ENCODE measurements at regions not wholly inside any gene's neighbourhood (a gene's known extent, or its start where the extent isn't known, plus 50 kb on each side); places are given as distances from the start of the nearest gene placed in this dataset.
A peak's percentile ranks its signal among the peaks of the same experiment; 100 is the strongest.

GRCh38 chr2:187939180-187939579, 352.5 kb upstream of the GULP1 start:
- no peak for DNase-seq (ENCODE audit: low spot score)

DNA sequence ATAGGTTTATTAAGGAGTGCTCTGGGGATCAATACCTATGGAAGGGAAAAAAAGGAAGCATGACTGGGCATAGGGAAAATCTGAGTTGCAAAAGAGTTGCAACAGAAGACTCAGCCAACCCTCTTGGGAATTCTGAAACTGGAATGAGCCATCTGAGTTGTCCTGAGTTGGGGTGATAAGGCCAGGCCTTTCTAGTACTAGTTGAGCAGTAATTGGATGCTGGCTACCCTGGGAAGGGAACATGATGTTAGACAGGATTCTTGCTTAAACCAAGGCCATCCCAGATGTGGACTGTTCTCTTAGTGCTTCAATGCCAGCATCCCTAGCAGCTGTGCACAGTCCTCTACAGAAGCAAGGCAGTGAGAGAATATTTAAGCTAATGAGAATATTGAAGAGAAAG, 348.8 kb upstream of the GULP1 start:
- no peak for DNase-seq (ENCODE audit: low spot score)

GRCh38 chr2:187943772-187944369, 347.8 kb upstream of the GULP1 start:
- no peak for DNase-seq (ENCODE audit: low spot score)

- no peak for DNase-seq (ENCODE audit: low spot score)
Observed at GRCh38 chr2:187949859-187950258, 341.8 kb upstream of the GULP1 start.

- no peak for DNase-seq (ENCODE audit: low spot score)
Observed at GRCh38 chr2:187951470-187952218, 340.0 kb upstream of the GULP1 start.

GRCh38 chr2:187956906-187957534, 334.7 kb upstream of the GULP1 start:
- DNase-seq (ENCODE audit: low spot score) = no peak

- no peak for DNase-seq (ENCODE audit: low spot score)
Observed at GRCh38 chr2:187959821-187960220, 331.9 kb upstream of the GULP1 start.

DNA sequence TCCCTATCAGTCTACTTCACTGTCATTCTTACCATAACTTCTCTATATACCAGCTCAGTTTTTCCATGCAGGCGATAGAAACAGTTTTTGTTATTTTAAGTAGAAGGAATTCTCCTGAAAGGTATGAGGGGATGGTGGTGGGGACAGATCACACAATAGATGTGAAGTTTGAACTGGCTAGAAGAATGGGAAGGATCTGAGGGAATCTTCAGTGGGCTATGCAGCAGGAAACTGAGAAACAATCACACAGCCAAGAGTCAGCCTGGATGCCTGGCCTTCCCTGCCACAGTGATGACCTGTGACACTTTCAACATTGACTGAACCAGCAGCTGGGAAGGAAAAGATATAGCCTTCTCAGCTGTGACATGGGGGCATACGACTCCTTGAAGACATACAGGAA, 329.1 kb upstream of the GULP1 start:
- DNase-seq (ENCODE audit: low spot score) = no peak

GRCh38 chr2:187964746-187965145, 326.9 kb upstream of the GULP1 start:
- no peak for DNase-seq (ENCODE audit: low spot score)

DNA sequence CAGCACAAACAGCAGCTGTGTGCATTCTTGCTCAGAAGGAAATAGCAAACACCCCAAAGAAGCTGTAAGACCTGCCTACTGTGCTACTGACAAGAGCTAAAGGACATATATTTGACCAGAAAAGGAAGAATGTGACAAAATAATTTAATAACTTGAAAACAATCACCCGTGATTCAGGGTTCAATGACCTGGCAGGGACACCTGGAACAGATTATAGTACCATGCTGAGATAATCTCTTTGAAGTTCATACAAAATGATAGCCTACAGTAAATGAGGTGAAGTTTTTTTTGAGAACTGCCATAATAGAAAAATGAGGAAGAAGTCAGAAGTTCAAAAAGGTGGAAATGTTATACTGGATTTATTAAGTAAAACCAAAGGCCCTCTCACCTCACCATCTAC, 324.8 kb upstream of the GULP1 start:
- no peak for DNase-seq (ENCODE audit: low spot score)

GRCh38 chr2:187971893-187972292, 319.8 kb upstream of the GULP1 start:
- DNase-seq (ENCODE audit: low spot score) = no peak

DNA sequence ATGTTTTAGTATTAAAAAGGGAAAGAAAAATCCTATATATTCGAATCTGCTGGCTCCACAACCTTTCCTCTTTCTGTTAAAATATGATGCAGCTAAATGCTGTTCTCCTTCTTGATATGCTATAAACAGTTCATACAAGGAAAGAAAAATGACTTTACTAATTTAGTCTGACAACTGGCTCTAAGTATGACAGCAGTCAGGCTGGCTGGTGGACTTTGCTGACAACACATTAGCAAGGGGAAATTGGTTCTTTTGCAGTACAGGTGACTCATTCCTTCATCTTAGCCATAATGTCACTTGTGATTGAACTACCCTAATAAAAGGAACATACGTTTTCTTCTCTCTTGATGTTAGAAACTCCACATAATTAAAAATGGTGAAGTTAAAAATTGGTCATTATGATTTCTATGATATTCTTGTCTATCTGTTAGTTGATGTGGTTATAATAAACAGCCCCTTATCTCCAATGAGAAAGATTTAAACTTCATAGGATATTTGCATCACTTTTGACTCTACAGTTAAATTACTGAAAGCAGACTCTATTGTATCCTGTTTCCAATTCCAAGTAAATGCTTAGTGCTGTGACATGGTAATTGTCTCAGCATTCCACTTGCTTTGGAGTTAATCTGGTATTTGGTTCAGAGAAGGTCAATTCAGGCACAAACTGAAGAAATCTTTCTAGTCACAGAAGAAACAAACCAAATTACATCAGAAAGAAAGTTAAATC, 315.3 kb upstream of the GULP1 start:
- DNase-seq (ENCODE audit: low spot score) = no peak

DNA sequence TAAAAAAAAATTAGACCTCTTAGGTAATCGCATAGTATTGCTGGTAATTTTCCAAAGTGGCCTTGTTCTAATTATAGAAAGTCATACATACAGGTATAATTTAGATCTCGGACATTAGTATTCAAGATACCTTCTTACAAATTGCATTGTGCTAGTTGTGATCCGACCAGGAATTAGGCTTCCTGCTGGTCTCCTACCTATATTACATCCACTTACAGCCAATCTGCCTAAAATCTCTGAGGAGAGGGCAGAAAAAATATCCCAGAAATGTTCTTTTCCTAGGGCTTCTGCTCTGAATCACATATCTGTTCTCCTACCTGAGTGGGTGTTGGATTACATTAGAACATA, 314.7 kb upstream of the GULP1 start:
- DNase-seq (ENCODE audit: low spot score) = no peak

DNA sequence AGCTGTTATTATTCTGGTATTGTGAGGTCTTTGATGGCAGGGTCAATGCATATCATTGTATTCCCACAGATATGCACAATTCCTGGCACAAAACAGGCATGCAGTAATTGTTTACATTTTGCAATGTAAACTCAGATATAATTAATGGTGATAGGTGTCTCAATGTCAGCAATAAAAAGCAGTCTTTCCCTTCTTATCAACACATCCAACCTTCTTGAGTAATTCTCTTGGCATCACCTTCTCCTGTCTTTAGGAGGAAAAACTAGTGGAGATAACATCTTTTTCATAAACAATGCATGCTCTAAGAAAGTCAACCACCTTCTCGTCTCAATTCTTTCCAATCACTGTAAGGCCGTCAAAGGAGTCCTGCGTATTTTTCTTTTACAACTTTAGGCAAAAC, 313.3 kb upstream of the GULP1 start:
- no peak for DNase-seq (ENCODE audit: low spot score)

GRCh38 chr2:187982668-187983067, 309.0 kb upstream of the GULP1 start:
- peak; percentile 20 for DNase-seq (ENCODE audit: low spot score)

GRCh38 chr2:187985195-187985594, 306.5 kb upstream of the GULP1 start:
- DNase-seq (ENCODE audit: low spot score) = no peak

DNA sequence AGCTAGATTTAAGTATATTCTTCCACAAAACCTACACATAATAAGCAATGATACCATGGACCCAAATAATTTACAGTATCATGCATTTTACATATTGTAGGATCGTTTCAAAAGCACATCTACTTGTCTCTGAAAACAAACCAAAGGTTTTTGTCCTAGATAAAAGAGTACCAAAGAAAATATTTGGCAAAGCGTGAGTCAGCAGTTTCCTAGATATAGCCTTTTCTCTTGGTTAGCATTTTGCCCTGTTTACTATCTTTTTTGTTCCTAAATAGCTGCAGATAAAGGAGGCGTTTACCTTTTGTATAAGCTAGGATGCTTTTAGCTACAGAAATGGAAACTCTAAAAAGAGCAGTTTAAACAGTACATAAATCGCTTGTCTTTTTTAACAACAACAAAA, 305.8 kb upstream of the GULP1 start:
- DNase-seq (ENCODE audit: low spot score) = no peak

DNA sequence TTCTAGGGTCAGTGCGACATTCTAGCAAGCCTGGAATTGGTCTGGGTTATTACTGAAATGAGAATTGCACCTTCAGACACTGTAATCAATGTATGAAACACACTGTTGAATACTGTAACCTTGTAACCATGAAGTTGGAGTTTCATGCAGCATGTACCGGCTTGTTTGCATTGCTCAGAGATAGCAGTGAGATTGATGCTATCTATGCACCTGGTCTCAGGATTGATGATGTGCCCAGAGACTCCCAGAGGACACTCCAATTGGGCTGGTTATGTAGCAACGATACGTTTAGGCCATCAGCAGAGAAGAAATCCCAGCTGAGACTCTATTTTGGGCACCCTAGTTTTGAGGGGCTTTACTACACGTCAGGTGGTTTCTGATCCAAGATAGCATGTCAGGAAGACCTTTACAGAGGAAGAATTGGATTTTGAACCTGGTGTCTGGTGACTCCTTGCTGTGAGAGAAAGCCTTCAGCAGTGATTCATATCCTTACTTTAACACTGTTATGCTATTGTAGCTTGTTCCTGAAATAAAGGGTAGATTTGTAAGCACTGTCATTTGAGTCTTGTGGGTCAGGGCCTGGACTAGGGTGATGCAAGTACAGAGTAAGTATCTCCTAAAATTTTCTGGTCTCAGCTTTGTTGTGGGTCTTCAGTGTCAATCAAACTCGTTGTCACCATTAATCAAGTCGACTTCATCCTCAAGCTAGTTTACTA, 305.1 kb upstream of the GULP1 start:
- no peak for DNase-seq (ENCODE audit: low spot score)

DNA sequence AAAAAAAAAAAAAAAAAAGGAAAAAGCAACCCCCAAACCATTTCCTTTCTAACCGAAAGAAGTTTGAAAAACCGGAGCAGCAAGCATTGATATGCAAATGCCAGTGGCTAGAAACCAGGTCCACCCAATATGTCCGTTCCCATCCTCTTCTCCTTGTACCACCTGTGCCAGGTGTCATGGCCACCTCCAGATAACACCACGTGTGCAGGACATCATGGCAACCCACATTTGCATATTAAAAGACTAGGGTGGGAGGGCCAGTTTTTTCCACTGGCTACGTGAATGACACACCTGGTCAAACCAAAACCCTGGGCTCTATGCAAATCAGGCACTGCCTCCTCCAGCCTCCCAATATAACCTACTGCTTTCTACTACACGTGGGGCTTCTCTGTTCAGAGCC, 303.3 kb upstream of the GULP1 start:
- no peak for DNase-seq (ENCODE audit: low spot score)

DNA sequence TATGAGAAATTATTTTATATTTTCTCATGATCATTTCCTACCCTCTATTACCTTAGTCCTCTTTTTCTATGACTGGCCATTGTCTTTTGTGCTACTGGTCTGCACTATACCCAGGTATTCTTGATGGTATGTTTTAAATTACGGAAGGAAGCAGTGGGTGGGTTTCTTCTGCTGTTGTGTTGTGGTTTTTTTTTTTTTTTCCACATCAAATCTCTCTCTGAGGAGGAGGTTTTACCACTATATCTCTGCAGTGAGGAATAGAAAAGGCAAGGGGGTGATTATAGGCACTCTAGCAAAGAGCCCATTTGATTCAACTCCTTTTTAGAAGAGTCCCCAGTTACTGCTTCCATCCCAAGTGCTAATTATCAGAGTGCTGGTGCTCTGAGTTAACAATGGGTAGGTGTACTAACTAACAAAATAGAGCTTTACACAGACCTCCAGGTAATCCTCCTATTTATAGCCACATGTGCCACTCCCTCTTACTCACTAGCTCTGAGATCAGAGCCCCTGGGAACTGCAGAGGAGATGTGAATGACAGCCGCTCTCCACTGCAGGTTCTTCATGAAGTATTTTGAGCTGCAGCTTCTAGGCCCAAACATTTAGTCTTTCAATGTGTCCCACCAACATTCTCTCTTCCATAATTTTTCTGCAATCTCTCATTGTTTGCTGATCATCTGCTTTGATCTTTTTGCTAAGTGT, 301.6 kb upstream of the GULP1 start:
- DNase-seq (ENCODE audit: low spot score) = no peak

GRCh38 chr2:187991389-187991788, 300.3 kb upstream of the GULP1 start:
- no peak for DNase-seq (ENCODE audit: low spot score)

Data from HuH-7 (cell line).